HL-60 (cell line): ENCODE measurements at regions not wholly inside any gene's neighbourhood (a gene's known extent, or its start where the extent isn't known, plus 50 kb on each side); places are given as distances from the start of the nearest gene placed in this dataset.
"Not testable (repeated sequence)": the region's sequence is repeated elsewhere in the genome, so short reads cannot be mapped to it uniquely, and the experiment has no call there.

Experiments used
- DNase-seq, 2 experiments: peaks; one replicate each; pipeline ENCODE4 v3.0.0-alpha.2; 2010 to 2020; ENCODE audit warnings: low read depth in 1 of 2, low spot score in 1 of 2
- H3K27ac ChIP-seq: fragments of 250-450 bp; sonication (Bioruptor Pico); replicated peaks from 2 replicates; pipeline ENCODE4 v1.5.1; 2020; ENCODE audit warnings: mild to moderate bottlenecking, moderate library complexity
- H3K27me3 ChIP-seq: fragments of 250-450 bp; sonication (Bioruptor Pico); 2 replicates; pipeline ENCODE4 v1.5.1; 2021; ENCODE audit warnings: mild to moderate bottlenecking, moderate library complexity; ENCODE audit not compliant: insufficient read depth, poor library complexity, severe bottlenecking
- H3K4me3 ChIP-seq: replicated peaks from 2 replicates; pipeline ENCODE4 v1.5.1; 2011; ENCODE audit warnings: mild to moderate bottlenecking, control low read depth, low read length; ENCODE audit not compliant: insufficient read depth
- CTCF ChIP-seq: IDR thresholded peaks from one replicate; pipeline ENCODE4 v1.5.1; 2011; ENCODE audit warnings: low read length, control low read depth, inconsistent platforms; ENCODE audit not compliant: insufficient read depth
- GABPA ChIP-seq: IDR thresholded peaks from 2 replicates; pipeline ENCODE4 v1.6.1; 2012; ENCODE audit warnings: low read depth
- POLR2AphosphoS5 ChIP-seq: IDR thresholded peaks from 2 replicates; pipeline ENCODE4 v1.6.1; 2012; ENCODE audit warnings: low read depth
- SPI1 ChIP-seq: IDR thresholded peaks from 2 replicates; pipeline ENCODE4 v1.6.1; 2012; ENCODE audit warnings: low read depth, mild to moderate bottlenecking, borderline replicate concordance
- TF ChIP-seq, protein P1 (sequence below): IDR thresholded peaks from 2 replicates; pipeline ENCODE4 v1.6.1; 2012; ENCODE audit warnings: low read depth; ENCODE audit not compliant: insufficient replicate concordance

- DNase-seq = no peak
- no peak overlapping the region for H3K27ac ChIP-seq
- TF ChIP-seq CTCF = no peak
- TF ChIP-seq SPI1 = no peak
- TF ChIP-seq, protein P1, sequence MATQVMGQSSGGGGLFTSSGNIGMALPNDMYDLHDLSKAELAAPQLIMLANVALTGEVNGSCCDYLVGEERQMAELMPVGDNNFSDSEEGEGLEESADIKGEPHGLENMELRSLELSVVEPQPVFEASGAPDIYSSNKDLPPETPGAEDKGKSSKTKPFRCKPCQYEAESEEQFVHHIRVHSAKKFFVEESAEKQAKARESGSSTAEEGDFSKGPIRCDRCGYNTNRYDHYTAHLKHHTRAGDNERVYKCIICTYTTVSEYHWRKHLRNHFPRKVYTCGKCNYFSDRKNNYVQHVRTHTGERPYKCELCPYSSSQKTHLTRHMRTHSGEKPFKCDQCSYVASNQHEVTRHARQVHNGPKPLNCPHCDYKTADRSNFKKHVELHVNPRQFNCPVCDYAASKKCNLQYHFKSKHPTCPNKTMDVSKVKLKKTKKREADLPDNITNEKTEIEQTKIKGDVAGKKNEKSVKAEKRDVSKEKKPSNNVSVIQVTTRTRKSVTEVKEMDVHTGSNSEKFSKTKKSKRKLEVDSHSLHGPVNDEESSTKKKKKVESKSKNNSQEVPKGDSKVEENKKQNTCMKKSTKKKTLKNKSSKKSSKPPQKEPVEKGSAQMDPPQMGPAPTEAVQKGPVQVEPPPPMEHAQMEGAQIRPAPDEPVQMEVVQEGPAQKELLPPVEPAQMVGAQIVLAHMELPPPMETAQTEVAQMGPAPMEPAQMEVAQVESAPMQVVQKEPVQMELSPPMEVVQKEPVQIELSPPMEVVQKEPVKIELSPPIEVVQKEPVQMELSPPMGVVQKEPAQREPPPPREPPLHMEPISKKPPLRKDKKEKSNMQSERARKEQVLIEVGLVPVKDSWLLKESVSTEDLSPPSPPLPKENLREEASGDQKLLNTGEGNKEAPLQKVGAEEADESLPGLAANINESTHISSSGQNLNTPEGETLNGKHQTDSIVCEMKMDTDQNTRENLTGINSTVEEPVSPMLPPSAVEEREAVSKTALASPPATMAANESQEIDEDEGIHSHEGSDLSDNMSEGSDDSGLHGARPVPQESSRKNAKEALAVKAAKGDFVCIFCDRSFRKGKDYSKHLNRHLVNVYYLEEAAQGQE = no peak
- no peak for TF ChIP-seq POLR2AphosphoS5
- no peak for TF ChIP-seq GABPA
- H3K4me3 ChIP-seq = no peak overlapping the region
- peaks cover 4% of the 10 kb centered on the region for H3K27me3 ChIP-seq
Observed at GRCh38 chr11:123351375-123351774, 78.7 kb upstream of the GRAMD1B start.

GRCh38 chr11:123349382-123349781, 80.7 kb upstream of the GRAMD1B start:
- Histone ChIP-seq H3K27me3 (peaks cover 3% of the 10 kb centered on the region), H3K4me3 (no peak overlapping the region), H3K27ac (no peak overlapping the region)
- TF ChIP-seq GABPA (no peak), POLR2AphosphoS5 (no peak), SPI1 (no peak), CTCF (no peak)
- TF ChIP-seq, protein P1 = no peak
- no peak for DNase-seq

GRCh38 chr11:123344790-123345357, 85.2 kb upstream of the GRAMD1B start:
- no peak for DNase-seq
- H3K4me3 ChIP-seq = no peak overlapping the region
- TF ChIP-seq SPI1 = no peak
- TF ChIP-seq CTCF = no peak
- TF ChIP-seq, protein P1 = no peak
- no peak for TF ChIP-seq POLR2AphosphoS5
- TF ChIP-seq GABPA = no peak
- H3K27ac ChIP-seq = no peak overlapping the region
- H3K27me3 ChIP-seq = no peaks in the 10 kb centered on the region

GRCh38 chr11:123344188-123344587, 85.9 kb upstream of the GRAMD1B start:
- not testable (repeated sequence) for H3K27ac ChIP-seq, H3K4me3 ChIP-seq, DNase-seq, H3K27me3 ChIP-seq
